Liver (tissue), 8 donors: ENCODE measurements at regions not wholly inside any gene's neighbourhood (a gene's known extent, or its start where the extent isn't known, plus 50 kb on each side); places are given as distances from the start of the nearest gene placed in this dataset.
"Not testable (repeated sequence)": the region's sequence is repeated elsewhere in the genome, so short reads cannot be mapped to it uniquely, and the experiment has no call there.

ENCODE experiments used
- DNase-seq: peaks from one replicate; pipeline ENCODE4 v3.0.0-alpha.2; 2017; ENCODE audit warnings: low spot score
- H3K27ac ChIP-seq, 2 donors: one replicate each; pipeline ENCODE4 v1.7.0; 2013; ENCODE audit warnings: inconsistent platforms in 2 of 2, low read length in 2 of 2, control low read depth in 1 of 2, low read depth in 1 of 2, mild to moderate bottlenecking in 1 of 2
- H3K27me3 ChIP-seq, 4 donors: one replicate each; pipeline versions ENCODE4 v1.6.1 to v1.7.0; 2013; ENCODE audit warnings: low read length in 3 of 4, inconsistent platforms in 1 of 4, mild to moderate bottlenecking in 1 of 4, moderate library complexity in 1 of 4; ENCODE audit not compliant: control insufficient read depth in 4 of 4, insufficient read depth in 4 of 4
- H3K36me3 ChIP-seq, 4 donors: one replicate each; pipeline versions ENCODE4 v1.6.1 to v1.7.0; 2013; ENCODE audit warnings: low read length in 3 of 4, mild to moderate bottlenecking in 3 of 4, low read depth in 1 of 4, moderate library complexity in 1 of 4; ENCODE audit not compliant: control insufficient read depth in 4 of 4, insufficient read depth in 3 of 4
- H3K4me1 ChIP-seq, 4 donors: one replicate each; pipeline versions ENCODE4 v1.6.1 to v1.7.0; 2013; ENCODE audit warnings: low read length in 3 of 4, mild to moderate bottlenecking in 3 of 4, moderate library complexity in 1 of 4; ENCODE audit not compliant: control insufficient read depth in 4 of 4, insufficient read depth in 4 of 4
- H3K4me3 ChIP-seq, 3 donors: one replicate each; pipeline versions ENCODE4 v1.6.1 to v1.7.0; 2013; ENCODE audit warnings: low read length in 3 of 3, control low read depth in 1 of 3, low read depth in 1 of 3, mild to moderate bottlenecking in 1 of 3
- H3K9ac ChIP-seq, 2 donors: one replicate each; pipeline ENCODE4 v1.7.0; 2013; ENCODE audit warnings: low read length in 2 of 2, mild to moderate bottlenecking in 2 of 2, moderate library complexity in 2 of 2, control low read depth in 1 of 2, low read depth in 1 of 2
- H3K9me3 ChIP-seq, 4 donors: one replicate each; pipeline versions ENCODE4 v1.6.1 to v1.7.0; 2013; ENCODE audit warnings: low read length in 3 of 4; ENCODE audit not compliant: control insufficient read depth in 4 of 4
- EGR1 ChIP-seq, 2 donors: IDR thresholded peaks; 2 replicates each; pipeline ENCODE4 v1.6.1; 2016 to 2018; ENCODE audit warnings: antibody characterized with exemption in 2 of 2, low read depth in 2 of 2
- GABPA ChIP-seq, 2 donors: IDR thresholded peaks in 1 of 2; conservative IDR thresholded peaks in 1 of 2; 2 replicates each; pipeline ENCODE4 v1.6.1; 2016; ENCODE audit warnings: antibody characterized with exemption in 2 of 2, mild to moderate bottlenecking in 1 of 2, moderate library complexity in 1 of 2
- HNF4A ChIP-seq, 2 donors: conservative IDR thresholded peaks; 2 replicates each; pipeline ENCODE4 v1.6.1; 2016; ENCODE audit warnings: antibody characterized with exemption in 2 of 2, mild to moderate bottlenecking in 2 of 2
- HNF4G ChIP-seq: IDR thresholded peaks from 2 replicates; pipeline ENCODE4 v1.6.1; 2016; ENCODE audit warnings: antibody characterized with exemption
- JUND ChIP-seq, 2 donors: IDR thresholded peaks; 2 replicates each; pipeline ENCODE4 v1.6.1; 2016; ENCODE audit warnings: antibody characterized with exemption in 2 of 2
- RAD21 ChIP-seq, 2 donors: IDR thresholded peaks; 2 replicates each; pipeline ENCODE4 v1.6.1; 2016; ENCODE audit warnings: antibody characterized with exemption in 2 of 2, mild to moderate bottlenecking in 2 of 2
- SP1 ChIP-seq: IDR thresholded peaks from 2 replicates; pipeline ENCODE4 v1.6.1; 2018; ENCODE audit warnings: antibody characterized with exemption, mild to moderate bottlenecking
- TAF1 ChIP-seq: conservative IDR thresholded peaks from 2 replicates; pipeline ENCODE4 v1.6.1; 2016; ENCODE audit warnings: antibody characterized with exemption, mild to moderate bottlenecking
- WGBS: extraction: QIAGEN DNeasy Blood & Tissue Kit; methylation state at CpG from one replicate; pipeline ENCODE4 v1.1.7; 2013; 5-methylcytosine and 5-hydroxymethylcytosine counted together
- TF ChIP-seq, protein P1 (sequence below): IDR thresholded peaks from 2 replicates; pipeline ENCODE4 v1.6.1; 2016; ENCODE audit warnings: antibody characterized with exemption, mild to moderate bottlenecking
- TF ChIP-seq, protein P2 (sequence below): IDR thresholded peaks from 2 replicates; pipeline ENCODE4 v1.6.1; 2016; ENCODE audit warnings: antibody characterized with exemption
- TF ChIP-seq, protein P3 (sequence below): IDR thresholded peaks from 2 replicates; pipeline ENCODE4 v1.6.1; 2016; ENCODE audit warnings: antibody characterized with exemption
- TF ChIP-seq, protein P4 (sequence below): fragments of 150-350 bp; IDR thresholded peaks from 2 replicates; pipeline ENCODE4 v1.5.1; 2017; ENCODE audit warnings: improper control_type of control experiment, low read depth, low read length; ENCODE audit not compliant: missing input control
- donor health status: healthy.
- donor health status: healthy.
- donor health status: healthy.
- donor health status: healthy.
- donor health status: healthy.

DNA sequence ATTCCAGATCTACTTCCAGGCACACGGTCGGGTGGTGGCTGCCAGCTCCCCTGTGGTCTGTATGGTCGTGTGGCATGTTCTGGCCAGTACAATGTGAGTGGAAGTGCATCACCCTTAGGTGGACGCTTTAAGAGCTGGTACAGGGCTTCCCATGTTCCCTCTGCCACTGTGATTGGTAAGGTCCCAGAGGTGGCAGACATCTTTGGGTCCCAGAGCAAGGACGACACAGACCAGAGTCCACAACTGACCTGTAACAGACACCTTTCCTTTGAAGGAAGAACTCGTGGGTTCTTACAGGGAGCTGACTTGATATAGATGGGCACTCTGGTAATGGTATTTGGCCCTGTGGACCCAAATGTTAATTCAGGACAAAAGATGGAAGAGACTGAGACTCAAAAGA is 90.0 kb upstream of the GDNF start:
- DNase-seq: no peak
- H3K27ac ChIP-seq: no peak overlapping the region
- no peaks in the 10 kb centered on the region for H3K36me3 ChIP-seq
- TF ChIP-seq, protein P1, sequence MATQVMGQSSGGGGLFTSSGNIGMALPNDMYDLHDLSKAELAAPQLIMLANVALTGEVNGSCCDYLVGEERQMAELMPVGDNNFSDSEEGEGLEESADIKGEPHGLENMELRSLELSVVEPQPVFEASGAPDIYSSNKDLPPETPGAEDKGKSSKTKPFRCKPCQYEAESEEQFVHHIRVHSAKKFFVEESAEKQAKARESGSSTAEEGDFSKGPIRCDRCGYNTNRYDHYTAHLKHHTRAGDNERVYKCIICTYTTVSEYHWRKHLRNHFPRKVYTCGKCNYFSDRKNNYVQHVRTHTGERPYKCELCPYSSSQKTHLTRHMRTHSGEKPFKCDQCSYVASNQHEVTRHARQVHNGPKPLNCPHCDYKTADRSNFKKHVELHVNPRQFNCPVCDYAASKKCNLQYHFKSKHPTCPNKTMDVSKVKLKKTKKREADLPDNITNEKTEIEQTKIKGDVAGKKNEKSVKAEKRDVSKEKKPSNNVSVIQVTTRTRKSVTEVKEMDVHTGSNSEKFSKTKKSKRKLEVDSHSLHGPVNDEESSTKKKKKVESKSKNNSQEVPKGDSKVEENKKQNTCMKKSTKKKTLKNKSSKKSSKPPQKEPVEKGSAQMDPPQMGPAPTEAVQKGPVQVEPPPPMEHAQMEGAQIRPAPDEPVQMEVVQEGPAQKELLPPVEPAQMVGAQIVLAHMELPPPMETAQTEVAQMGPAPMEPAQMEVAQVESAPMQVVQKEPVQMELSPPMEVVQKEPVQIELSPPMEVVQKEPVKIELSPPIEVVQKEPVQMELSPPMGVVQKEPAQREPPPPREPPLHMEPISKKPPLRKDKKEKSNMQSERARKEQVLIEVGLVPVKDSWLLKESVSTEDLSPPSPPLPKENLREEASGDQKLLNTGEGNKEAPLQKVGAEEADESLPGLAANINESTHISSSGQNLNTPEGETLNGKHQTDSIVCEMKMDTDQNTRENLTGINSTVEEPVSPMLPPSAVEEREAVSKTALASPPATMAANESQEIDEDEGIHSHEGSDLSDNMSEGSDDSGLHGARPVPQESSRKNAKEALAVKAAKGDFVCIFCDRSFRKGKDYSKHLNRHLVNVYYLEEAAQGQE: no peak
- TF ChIP-seq JUND (IDR thresholded peaks at IDR 0.05): no peak
- TF ChIP-seq, protein P2, sequence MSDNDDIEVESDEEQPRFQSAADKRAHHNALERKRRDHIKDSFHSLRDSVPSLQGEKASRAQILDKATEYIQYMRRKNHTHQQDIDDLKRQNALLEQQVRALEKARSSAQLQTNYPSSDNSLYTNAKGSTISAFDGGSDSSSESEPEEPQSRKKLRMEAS: no peak
- TF ChIP-seq, protein P3, sequence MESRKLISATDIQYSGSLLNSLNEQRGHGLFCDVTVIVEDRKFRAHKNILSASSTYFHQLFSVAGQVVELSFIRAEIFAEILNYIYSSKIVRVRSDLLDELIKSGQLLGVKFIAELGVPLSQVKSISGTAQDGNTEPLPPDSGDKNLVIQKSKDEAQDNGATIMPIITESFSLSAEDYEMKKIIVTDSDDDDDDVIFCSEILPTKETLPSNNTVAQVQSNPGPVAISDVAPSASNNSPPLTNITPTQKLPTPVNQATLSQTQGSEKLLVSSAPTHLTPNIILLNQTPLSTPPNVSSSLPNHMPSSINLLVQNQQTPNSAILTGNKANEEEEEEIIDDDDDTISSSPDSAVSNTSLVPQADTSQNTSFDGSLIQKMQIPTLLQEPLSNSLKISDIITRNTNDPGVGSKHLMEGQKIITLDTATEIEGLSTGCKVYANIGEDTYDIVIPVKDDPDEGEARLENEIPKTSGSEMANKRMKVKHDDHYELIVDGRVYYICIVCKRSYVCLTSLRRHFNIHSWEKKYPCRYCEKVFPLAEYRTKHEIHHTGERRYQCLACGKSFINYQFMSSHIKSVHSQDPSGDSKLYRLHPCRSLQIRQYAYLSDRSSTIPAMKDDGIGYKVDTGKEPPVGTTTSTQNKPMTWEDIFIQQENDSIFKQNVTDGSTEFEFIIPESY: no peak
- TF ChIP-seq HNF4A (conservative IDR thresholded peaks at IDR 0.05): no peak
- TF ChIP-seq RAD21 (IDR thresholded peaks at IDR 0.05): no peak
- TF ChIP-seq GABPA (IDR thresholded peaks at IDR 0.05 in 1 of 2, conservative IDR thresholded peaks at IDR 0.05 in 1 of 2): no peak
- no peak for TF ChIP-seq SP1
- TF ChIP-seq, protein P4, sequence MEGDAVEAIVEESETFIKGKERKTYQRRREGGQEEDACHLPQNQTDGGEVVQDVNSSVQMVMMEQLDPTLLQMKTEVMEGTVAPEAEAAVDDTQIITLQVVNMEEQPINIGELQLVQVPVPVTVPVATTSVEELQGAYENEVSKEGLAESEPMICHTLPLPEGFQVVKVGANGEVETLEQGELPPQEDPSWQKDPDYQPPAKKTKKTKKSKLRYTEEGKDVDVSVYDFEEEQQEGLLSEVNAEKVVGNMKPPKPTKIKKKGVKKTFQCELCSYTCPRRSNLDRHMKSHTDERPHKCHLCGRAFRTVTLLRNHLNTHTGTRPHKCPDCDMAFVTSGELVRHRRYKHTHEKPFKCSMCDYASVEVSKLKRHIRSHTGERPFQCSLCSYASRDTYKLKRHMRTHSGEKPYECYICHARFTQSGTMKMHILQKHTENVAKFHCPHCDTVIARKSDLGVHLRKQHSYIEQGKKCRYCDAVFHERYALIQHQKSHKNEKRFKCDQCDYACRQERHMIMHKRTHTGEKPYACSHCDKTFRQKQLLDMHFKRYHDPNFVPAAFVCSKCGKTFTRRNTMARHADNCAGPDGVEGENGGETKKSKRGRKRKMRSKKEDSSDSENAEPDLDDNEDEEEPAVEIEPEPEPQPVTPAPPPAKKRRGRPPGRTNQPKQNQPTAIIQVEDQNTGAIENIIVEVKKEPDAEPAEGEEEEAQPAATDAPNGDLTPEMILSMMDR: no peak
- TF ChIP-seq TAF1: no peak
- TF ChIP-seq EGR1 (IDR thresholded peaks at IDR 0.05; ENCODE audit: low read depth in 2 of 2): no peak
- no peak for TF ChIP-seq HNF4G
- H3K9ac ChIP-seq: no peak overlapping the region
- WGBS: 85% methylated on average over 6 of the region's 6 CpGs
- peaks cover 0 to 4% (median 0%) of the 10 kb centered on the region in 4 donors for H3K27me3 ChIP-seq
- no peak overlapping the region for H3K4me3 ChIP-seq
- H3K9me3 ChIP-seq: no peaks in the 10 kb centered on the region
- H3K4me1 ChIP-seq: no peaks in the 10 kb centered on the region

DNA sequence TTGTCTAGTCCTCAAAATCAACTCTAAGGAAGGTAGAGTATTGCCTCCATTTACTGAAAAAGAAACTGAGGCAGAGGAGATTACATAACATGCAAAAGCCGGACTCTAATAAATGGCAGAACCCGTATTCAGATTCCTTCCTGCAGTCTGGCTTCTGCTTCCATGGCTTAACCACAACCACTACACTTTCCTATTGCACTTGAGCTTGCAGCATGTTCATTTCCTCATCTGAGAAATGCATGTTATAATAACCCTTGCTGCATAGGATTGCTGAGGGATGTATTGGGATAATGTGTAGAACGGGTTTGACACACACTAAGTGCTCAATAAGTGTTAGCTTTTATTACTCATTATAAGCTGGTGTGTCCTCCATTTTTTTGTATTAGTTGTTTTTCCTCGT is 87.9 kb upstream of the GDNF start:
- H3K27me3 ChIP-seq: not testable (repeated sequence)

More for the DNA sequence above, 87.9 kb upstream of the GDNF start:
- not testable (repeated sequence) for H3K27ac ChIP-seq, H3K4me1 ChIP-seq, H3K9me3 ChIP-seq, H3K9ac ChIP-seq, H3K36me3 ChIP-seq, H3K4me3 ChIP-seq, DNase-seq
- 87% methylated on average over 2 of the region's 4 CpGs for WGBS
